HG02840 (cell line): ENCODE measurements at regions not wholly inside any gene's neighbourhood (a gene's known extent, or its start where the extent isn't known, plus 50 kb on each side); places are given as distances from the start of the nearest gene placed in this dataset.

Experiments
- ATAC-seq: cut with Tn5 transposase; IDR thresholded peaks from one replicate; pipeline ENCODE4 v1.9.1; 2021; ENCODE audit warnings: mild to moderate bottlenecking, moderate library complexity, moderate number of reproducible peaks; ENCODE audit not compliant: unreplicated experiment, low FRiP score

DNA sequence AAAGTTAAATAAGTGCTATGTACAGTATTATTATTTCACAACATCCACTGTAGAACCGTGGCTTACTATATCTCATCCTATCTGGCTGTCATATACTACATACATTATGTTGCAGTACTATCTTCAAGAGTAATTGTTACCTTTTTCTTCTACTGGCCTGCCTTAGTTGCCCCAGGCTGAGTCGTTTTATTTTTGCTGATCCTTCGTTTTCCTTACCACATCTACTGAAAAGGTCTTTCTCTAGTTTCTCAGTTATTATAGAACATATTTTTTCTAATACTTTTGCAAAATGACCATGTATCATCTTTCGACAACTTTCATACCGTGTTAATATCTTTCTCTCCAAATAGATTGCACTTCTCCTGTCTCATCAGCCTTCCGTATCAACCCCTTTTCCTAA lies 523.1 kb downstream of the SOX5 start:
- ATAC-seq: no peak

DNA sequence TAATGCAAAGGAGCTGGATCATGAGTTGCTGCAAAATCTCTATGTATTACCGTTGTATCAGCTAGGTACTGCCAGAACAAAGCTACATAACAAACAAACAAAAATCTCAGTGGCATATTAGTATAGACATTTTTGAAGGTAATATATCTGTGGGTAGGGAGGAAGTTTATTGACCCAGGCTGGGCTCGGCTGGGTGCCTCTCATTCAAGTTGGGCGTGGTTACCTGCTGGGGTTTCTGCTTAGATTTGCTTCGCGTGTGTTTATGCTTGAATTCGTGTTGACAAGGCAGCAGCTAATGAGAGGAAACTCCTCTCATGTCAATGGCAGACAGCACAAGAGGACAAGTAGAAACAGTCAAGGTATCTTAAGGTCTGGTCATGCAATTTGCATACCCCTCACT lies 520.7 kb downstream of the SOX5 start:
- no peak for ATAC-seq

DNA sequence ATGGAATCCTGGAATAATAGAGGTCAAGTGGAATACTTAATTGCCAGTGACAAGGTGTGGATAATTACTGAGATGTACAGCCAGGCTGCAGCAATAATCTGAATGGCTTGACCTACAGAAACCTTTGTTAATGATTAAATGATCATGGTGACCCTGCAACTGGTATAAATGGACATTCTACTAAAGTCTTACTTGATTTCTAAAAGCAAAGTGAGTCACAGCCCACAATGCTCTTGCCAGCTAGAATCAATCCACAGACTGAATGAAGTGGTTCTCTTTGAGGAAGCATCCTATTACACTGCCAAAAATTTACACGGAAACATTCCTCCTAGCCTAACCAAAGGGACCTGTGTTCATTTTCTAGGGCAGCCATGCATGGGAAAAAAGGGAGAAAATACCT lies 518.5 kb downstream of the SOX5 start:
- ATAC-seq: no peak

GRCh38 chr12:23433121-23433520 lies 516.3 kb downstream of the SOX5 start:
- ATAC-seq: no peak

DNA sequence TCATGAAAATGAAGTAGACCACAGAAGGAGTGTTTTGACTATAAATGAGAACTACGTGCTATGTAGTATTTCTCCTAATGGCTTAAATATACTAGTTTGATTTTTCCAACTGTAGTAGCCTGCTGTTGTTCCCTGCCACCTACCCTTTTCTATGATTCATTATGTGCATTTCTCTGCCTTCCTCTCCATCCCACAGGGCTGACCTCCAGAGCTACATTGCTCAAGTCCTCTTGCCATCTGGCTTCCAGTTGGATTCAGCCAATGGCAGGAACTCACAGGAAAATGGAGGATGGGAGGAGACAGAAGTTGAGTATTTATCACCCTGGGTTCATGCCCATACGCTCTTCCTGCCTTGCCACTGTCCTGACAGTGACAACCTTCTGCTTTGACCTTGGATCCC lies 515.3 kb downstream of the SOX5 start:
- no peak for ATAC-seq

- ATAC-seq: no peak
Observed at GRCh38 chr12:23446746-23447145, 502.7 kb downstream of the SOX5 start.

DNA sequence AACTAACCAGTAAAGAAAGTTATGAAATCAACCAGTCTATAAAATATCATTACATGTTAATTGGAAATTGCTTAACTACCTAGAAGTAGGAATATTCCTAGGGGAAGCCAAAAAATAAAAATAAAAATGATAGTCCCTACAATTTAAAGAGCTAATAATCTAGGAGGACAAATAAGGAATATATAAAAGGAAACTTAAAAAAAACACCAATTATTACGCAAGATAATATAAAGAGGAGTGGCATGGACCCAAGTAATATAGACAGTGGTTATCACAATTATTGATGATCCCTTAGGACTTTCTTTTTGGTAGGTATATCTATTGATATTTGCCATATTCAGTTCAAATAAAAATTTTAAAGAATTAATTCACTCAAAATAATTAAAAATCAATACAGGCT lies 498.7 kb downstream of the SOX5 start:
- no peak for ATAC-seq

GRCh38 chr12:23455283-23455682 lies 494.2 kb downstream of the SOX5 start:
- no peak for ATAC-seq

DNA sequence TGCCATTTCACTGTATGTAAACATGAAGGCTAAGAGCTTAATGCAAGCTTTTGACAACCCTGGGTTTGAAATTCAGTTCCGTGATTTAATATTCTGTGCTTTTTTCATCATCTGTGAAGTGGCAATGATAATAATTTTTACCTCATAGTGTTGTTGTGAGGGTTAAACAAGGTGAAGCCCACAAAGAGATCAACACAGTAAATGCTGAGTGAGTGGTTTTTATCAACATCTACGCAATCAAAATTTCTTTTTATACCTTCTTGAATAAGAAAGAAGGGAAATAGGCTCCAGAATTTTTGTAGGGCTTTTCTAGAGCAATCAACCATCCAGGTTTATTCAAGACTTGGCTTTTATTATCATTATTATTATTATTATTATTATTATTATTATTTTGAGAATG lies 490.8 kb downstream of the SOX5 start:
- no peak for ATAC-seq

GRCh38 chr12:23462546-23462945 lies 486.9 kb downstream of the SOX5 start:
- no peak for ATAC-seq

GRCh38 chr12:23463172-23463571 lies 486.3 kb downstream of the SOX5 start:
- ATAC-seq: no peak

DNA sequence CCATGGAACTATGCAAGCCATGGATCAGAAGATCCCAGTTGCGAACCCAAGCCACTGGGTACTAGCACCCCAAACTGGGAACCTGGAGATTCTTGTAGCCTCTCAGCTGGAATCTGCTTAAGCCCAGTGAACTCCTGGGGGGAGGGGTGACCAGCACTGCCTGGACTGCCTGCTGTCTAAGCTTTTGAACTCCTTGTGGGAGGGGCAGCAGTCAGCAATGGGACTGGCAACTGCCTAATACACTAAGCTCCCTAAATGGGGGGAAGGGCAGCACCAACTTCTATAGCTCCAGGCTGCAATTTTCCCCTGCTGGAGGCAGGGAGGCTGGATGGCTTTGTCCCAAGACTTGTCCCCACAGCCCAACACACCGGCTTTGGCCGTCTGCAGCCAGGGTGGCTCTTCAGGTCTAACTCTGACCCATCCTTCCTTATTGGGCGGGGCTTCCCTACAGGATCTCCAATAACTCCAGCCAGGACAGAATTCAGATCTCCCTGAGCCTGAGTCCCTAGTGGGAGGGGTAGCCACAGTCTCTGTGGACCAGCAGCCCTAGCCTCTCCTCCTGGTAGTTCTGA lies 485.1 kb downstream of the SOX5 start:
- ATAC-seq: no peak

DNA sequence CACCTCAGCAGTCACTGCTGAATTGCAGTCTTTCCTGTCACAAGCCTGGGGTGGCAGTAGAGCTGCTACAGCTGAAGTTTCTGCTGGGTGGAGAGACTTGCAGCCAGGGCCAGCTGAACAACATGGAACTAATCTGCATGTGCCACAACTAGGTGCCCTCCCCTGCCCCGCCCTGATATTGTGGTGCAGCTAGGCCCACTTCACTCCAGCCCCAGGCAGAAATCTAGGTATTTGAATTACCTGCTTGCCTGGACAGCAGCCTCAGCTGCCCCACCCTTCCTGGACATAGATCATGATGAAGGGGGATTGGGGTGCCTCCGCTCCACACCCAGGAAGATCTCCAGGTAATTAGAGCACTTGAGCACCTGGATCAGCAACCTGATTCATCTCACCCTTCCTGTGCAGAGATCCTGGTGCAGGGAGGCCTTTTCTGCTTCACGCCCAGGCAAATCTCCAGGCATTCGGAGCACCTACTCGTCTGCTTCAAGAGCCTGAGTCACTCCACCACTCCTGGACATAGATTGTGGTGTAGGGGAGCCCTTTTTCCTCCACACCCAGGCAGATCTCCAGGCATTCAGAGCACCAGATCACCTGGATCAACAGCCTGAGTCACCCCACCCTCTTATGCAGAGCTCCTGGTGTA lies 477.0 kb downstream of the SOX5 start:
- no peak for ATAC-seq

- ATAC-seq: no peak
Observed at GRCh38 chr12:23473071-23473470, 476.4 kb downstream of the SOX5 start.

DNA sequence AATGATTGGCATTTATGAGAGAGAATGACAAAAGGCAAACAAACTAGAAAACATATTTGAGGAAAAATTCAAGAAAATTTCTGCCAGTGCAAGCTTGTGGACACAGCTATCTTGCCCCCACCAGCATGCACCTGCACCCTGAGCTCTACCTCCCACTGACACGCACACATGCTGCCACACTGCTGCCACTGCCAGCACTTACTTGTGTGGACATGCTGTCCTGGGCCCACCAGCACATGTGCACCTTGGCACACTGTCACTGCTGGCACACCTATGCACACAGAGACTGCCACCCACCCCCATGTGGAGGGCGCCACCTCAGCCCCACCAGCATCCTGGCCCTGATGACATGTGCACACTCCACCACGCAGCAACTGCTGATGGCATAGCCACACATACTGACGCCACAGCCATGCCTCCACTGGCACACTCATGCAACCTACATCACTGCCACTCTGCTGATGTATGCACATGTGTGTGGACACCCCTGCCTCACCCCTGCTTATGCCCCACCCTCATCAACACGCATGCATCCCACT lies 475.0 kb downstream of the SOX5 start:
- ATAC-seq: no peak
